ENCODE measurements at regions not wholly inside any gene's neighbourhood (a gene's known extent, or its start where the extent isn't known, plus 50 kb on each side); places are given as distances from the start of the nearest gene placed in this dataset.

- Histone ChIP-seq H3K36me3 (no peaks in the 10 kb centered on the region), H3K4me3 (no peak overlapping the region), H3K27ac (no peak overlapping the region), H3K4me1 (no peaks in the 10 kb centered on the region), H3K27me3 (no peaks in the 10 kb centered on the region), H3K9me3 (no peaks in the 10 kb centered on the region)
- no peak for DNase-seq
- intact Hi-C loops (cut with DNase I; ENCODE audit: low total_unique reads) = no loop called here
- TF ChIP-seq, protein P1, sequence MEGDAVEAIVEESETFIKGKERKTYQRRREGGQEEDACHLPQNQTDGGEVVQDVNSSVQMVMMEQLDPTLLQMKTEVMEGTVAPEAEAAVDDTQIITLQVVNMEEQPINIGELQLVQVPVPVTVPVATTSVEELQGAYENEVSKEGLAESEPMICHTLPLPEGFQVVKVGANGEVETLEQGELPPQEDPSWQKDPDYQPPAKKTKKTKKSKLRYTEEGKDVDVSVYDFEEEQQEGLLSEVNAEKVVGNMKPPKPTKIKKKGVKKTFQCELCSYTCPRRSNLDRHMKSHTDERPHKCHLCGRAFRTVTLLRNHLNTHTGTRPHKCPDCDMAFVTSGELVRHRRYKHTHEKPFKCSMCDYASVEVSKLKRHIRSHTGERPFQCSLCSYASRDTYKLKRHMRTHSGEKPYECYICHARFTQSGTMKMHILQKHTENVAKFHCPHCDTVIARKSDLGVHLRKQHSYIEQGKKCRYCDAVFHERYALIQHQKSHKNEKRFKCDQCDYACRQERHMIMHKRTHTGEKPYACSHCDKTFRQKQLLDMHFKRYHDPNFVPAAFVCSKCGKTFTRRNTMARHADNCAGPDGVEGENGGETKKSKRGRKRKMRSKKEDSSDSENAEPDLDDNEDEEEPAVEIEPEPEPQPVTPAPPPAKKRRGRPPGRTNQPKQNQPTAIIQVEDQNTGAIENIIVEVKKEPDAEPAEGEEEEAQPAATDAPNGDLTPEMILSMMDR (IDR thresholded peaks at IDR 0.05) = no peak
Measured at GRCh38 chr2:155215037-155215707, 516.7 kb downstream of the KCNJ3 start.

DNA sequence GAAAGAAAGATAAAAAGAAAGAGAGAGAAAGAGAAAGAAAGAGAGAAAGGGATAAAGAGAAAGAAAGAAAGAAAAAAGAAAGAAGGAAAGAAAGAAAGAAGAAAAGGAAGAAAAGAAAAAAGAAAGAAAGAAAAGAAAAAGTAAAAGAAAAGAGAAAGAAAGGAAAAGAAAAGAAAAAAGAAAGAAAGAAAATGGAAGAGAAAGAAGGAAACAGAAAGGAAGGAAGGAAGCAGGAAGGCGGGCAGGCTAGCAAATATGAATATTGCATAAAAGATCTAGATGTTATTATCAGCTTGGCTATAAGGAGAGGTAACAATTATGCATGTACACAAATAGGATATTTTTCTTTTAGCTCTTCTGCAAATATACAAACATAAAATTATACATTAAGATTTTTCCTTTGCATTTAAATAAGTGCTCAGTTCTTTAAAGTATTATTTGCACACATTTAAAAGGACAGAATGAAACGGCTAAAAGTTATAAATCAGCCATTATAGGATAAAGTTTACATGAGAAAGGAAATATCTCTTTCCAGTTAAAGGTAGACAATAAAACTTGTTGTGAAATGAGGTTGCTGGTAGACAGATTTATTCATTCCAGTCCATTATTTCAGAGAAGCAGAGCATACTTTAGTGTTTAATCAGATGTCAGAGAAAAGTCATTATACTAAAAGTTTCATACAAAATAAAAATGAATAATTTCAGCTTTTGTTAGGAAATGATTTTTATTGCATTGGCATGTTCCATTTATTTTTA, 511.4 kb downstream of the KCNJ3 start:
- DNase-seq = no peak
- Histone ChIP-seq H3K4me1 (no peaks in the 10 kb centered on the region), H3K36me3 (no peaks in the 10 kb centered on the region), H3K27ac (no peak overlapping the region), H3K4me3 (no peak overlapping the region), H3K27me3 (no peaks in the 10 kb centered on the region), H3K9me3 (no peaks in the 10 kb centered on the region)
- TF ChIP-seq, protein P1 (IDR thresholded peaks at IDR 0.05) = no peak
- intact Hi-C loops (cut with DNase I; ENCODE audit: low total_unique reads) = no loop called here

- no peak for DNase-seq
- TF ChIP-seq, protein P1 (IDR thresholded peaks at IDR 0.05) = no peak
- Histone ChIP-seq H3K4me3 (no peak overlapping the region), H3K9me3 (no peaks in the 10 kb centered on the region), H3K27me3 (no peaks in the 10 kb centered on the region), H3K4me1 (no peaks in the 10 kb centered on the region), H3K27ac (no peak overlapping the region), H3K36me3 (no peaks in the 10 kb centered on the region)
- intact Hi-C loops (cut with DNase I; ENCODE audit: low total_unique reads) = no loop called here
Measured at GRCh38 chr2:155203178-155203577, 504.7 kb downstream of the KCNJ3 start.

- H3K4me1 ChIP-seq = no peaks in the 10 kb centered on the region
- no peaks in the 10 kb centered on the region for H3K36me3 ChIP-seq
- DNase-seq = no peak
- H3K27me3 ChIP-seq = no peaks in the 10 kb centered on the region
- no peak overlapping the region for H3K4me3 ChIP-seq
- intact Hi-C loops (cut with DNase I; ENCODE audit: low total_unique reads) = no loop called here
- no peaks in the 10 kb centered on the region for H3K9me3 ChIP-seq
- no peak overlapping the region for H3K27ac ChIP-seq
- TF ChIP-seq, protein P1 (IDR thresholded peaks at IDR 0.05) = no peak
Measured at GRCh38 chr2:155200753-155201152, 502.3 kb downstream of the KCNJ3 start.

DNA sequence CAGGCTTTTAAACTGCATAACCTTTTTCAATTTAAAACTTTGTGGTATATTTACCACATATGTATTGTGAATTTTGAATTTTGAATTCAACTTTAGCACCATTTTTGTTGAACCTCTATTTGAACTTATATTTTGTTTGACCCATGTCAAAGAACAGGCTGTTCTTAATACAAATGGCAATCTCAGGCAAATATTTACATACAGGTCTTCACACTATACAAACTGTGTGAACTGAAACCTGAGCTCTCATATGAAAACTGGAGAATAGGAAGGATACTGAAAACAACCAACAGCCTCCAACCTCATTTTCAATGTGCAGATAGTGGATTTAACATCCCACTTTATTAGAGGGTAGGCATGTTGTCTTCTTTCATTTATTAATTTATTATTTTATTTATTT, 491.8 kb downstream of the KCNJ3 start:
- Histone ChIP-seq H3K4me3 (no peak overlapping the region), H3K36me3 (no peaks in the 10 kb centered on the region), H3K27me3 (no peaks in the 10 kb centered on the region), H3K9me3 (no peaks in the 10 kb centered on the region), H3K27ac (no peak overlapping the region), H3K4me1 (no peaks in the 10 kb centered on the region)
- TF ChIP-seq, protein P1 (IDR thresholded peaks at IDR 0.05) = no peak
- intact Hi-C loops (cut with DNase I; ENCODE audit: low total_unique reads) = no loop called here
- DNase-seq = no peak
